ENCODE measurements at regions not wholly inside any gene's neighbourhood (a gene's known extent, or its start where the extent isn't known, plus 50 kb on each side); places are given as distances from the start of the nearest gene placed in this dataset.

- no peak overlapping the region for H3K4me3 Mint-ChIP-seq (ENCODE audit: unreplicated experiment)
- peaks cover 10% of the 10 kb centered on the region for H3K9me3 Mint-ChIP-seq (ENCODE audit: unreplicated experiment)
- no peak for TF ChIP-seq CTCF (IDR thresholded peaks at IDR 0.05; ENCODE audit: unreplicated experiment)
- no peaks in the 10 kb centered on the region for H3K36me3 Mint-ChIP-seq (ENCODE audit: insufficient read depth, unreplicated experiment)
- no peak overlapping the region for H3K27ac Mint-ChIP-seq (ENCODE audit: low read depth, unreplicated experiment)
- intact Hi-C loops (cut with micrococcal nuclease) = no loop called here
- ChIA-PET CTCF (interaction anchor here (0.6 to 0.7 kb wide), 2 partner anchors 133 to 509 kb away, joined by 3 to 4 read pairs; no protein-coding TSS in a partner anchor), POLR2A (no interaction called here)
- no peaks in the 10 kb centered on the region for H3K4me1 Mint-ChIP-seq (ENCODE audit: insufficient read depth, unreplicated experiment)
- no TSS peak for BruUV-seq (replicated peaks)
- no peak for DNase-seq (ENCODE audit: unreplicated experiment)
- H3K27me3 Mint-ChIP-seq (ENCODE audit: insufficient read depth, unreplicated experiment) = peaks cover 85% of the 10 kb centered on the region
Observed at GRCh38 chr20:48395816-48396546, 431.8 kb downstream of the PREX1 start.

GRCh38 chr20:48394415-48395081, 433.3 kb downstream of the PREX1 start:
- Mint-ChIP-seq H3K4me1 (ENCODE audit: insufficient read depth, unreplicated experiment) (no peaks in the 10 kb centered on the region), H3K4me3 (ENCODE audit: unreplicated experiment) (no peak overlapping the region), H3K27me3 (ENCODE audit: insufficient read depth, unreplicated experiment) (peaks cover 85% of the 10 kb centered on the region), H3K9me3 (ENCODE audit: unreplicated experiment) (peaks cover 10% of the 10 kb centered on the region), H3K36me3 (ENCODE audit: insufficient read depth, unreplicated experiment) (no peaks in the 10 kb centered on the region), H3K27ac (ENCODE audit: low read depth, unreplicated experiment) (no peak overlapping the region)
- intact Hi-C loops (cut with micrococcal nuclease) = no loop called here
- TF ChIP-seq CTCF (IDR thresholded peaks at IDR 0.05; ENCODE audit: unreplicated experiment) = no peak
- BruUV-seq (replicated peaks) = no TSS peak
- CTCF ChIA-PET = interaction anchor here (0.7 to 1.4 kb wide), 3 partner anchors 226 to 608 kb away, joined by 3 to 5 read pairs (median 3); no protein-coding TSS in a partner anchor
- DNase-seq (ENCODE audit: unreplicated experiment) = no peak
- POLR2A ChIA-PET = interaction anchor here (1.6 kb wide), 1 partner anchor 10 kb away, joined by 3 read pairs; no protein-coding TSS in a partner anchor

- H3K27ac Mint-ChIP-seq (ENCODE audit: low read depth, unreplicated experiment) = no peak overlapping the region
- no peak for TF ChIP-seq CTCF (IDR thresholded peaks at IDR 0.05; ENCODE audit: unreplicated experiment)
- peaks cover 85% of the 10 kb centered on the region for H3K27me3 Mint-ChIP-seq (ENCODE audit: insufficient read depth, unreplicated experiment)
- intact Hi-C loops (cut with micrococcal nuclease) = no loop called here
- POLR2A ChIA-PET = interaction anchor here (1.6 kb wide), 1 partner anchor 11 kb away, joined by 3 read pairs; no protein-coding TSS in a partner anchor
- H3K36me3 Mint-ChIP-seq (ENCODE audit: insufficient read depth, unreplicated experiment) = no peaks in the 10 kb centered on the region
- H3K9me3 Mint-ChIP-seq (ENCODE audit: unreplicated experiment) = peaks cover 10% of the 10 kb centered on the region
- no TSS peak for BruUV-seq (replicated peaks)
- CTCF ChIA-PET = interaction anchor here (1.1 to 1.4 kb wide), 2 partner anchors 227 to 607 kb away, joined by 3 to 5 read pairs; no protein-coding TSS in a partner anchor
- no peak for DNase-seq (ENCODE audit: unreplicated experiment)
- H3K4me1 Mint-ChIP-seq (ENCODE audit: insufficient read depth, unreplicated experiment) = no peaks in the 10 kb centered on the region
- H3K4me3 Mint-ChIP-seq (ENCODE audit: unreplicated experiment) = no peak overlapping the region
Observed at GRCh38 chr20:48393737-48394314, 434.0 kb downstream of the PREX1 start.

- BruUV-seq (replicated peaks) = no TSS peak
- no peaks in the 10 kb centered on the region for H3K36me3 Mint-ChIP-seq (ENCODE audit: insufficient read depth, unreplicated experiment)
- no peaks in the 10 kb centered on the region for H3K4me1 Mint-ChIP-seq (ENCODE audit: insufficient read depth, unreplicated experiment)
- ChIA-PET CTCF (no interaction called here), POLR2A (no interaction called here)
- no peak for DNase-seq (ENCODE audit: unreplicated experiment)
- H3K27me3 Mint-ChIP-seq (ENCODE audit: insufficient read depth, unreplicated experiment) = peaks cover 86% of the 10 kb centered on the region
- TF ChIP-seq CTCF (IDR thresholded peaks at IDR 0.05; ENCODE audit: unreplicated experiment) = no peak
- no peak overlapping the region for H3K27ac Mint-ChIP-seq (ENCODE audit: low read depth, unreplicated experiment)
- H3K9me3 Mint-ChIP-seq (ENCODE audit: unreplicated experiment) = peaks cover 10% of the 10 kb centered on the region
- no peak overlapping the region for H3K4me3 Mint-ChIP-seq (ENCODE audit: unreplicated experiment)
- intact Hi-C loops (cut with micrococcal nuclease) = no loop called here
Observed at GRCh38 chr20:48393311-48393685, 434.5 kb downstream of the PREX1 start.

Data from MCF 10A (cell line).